CD4-positive, alpha-beta T cell treated with Interleukin-10 for 1 hour (primary cell): ENCODE measurements at regions not wholly inside any gene's neighbourhood (a gene's known extent, or its start where the extent isn't known, plus 50 kb on each side); places are given as distances from the start of the nearest gene placed in this dataset.

ENCODE experiments used
- DNase-seq: peaks from one replicate; pipeline ENCODE4 v3.0.0-alpha.2; 2020

DNA sequence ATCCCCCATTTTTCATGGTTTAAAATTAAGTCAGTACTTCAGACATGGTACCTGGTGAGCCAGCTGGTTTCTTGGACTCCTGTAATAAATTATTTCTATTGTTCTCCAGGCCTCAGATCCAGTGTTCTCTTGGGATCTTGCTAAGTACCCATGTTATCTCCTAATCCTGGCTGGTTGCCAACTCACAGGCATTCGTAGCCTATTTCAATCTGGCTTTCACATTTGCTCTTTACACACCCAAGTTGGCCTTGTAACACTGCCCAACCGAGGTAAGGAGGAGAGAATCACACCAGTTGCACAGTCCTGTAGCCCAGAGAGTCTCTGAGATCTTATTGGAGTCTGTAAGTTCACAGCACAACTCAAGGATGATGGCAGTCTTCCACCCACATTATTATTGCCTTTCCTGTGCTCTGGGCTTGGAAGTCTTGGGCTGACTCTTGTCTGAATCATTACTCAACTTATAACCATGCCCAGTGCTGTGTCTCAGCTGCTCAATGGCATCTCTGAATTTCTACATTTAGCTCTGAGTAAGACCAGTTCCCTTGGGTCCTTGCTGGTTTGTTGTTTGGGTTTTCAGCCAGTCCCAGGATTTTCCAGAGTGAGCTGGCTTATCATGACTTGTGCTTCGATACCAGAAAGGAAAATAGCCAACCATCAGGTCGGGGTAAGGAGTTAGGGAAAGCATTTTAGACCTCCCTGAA lies 76.6 kb upstream of the KLF12 start:
- DNase-seq = no peak

GRCh38 chr13:74206855-74207254 lies 72.7 kb upstream of the KLF12 start:
- no peak for DNase-seq

- no peak for DNase-seq
These were observed 71.9 kb upstream of the KLF12 start for GRCh38 chr13:74206061-74206561.

DNA sequence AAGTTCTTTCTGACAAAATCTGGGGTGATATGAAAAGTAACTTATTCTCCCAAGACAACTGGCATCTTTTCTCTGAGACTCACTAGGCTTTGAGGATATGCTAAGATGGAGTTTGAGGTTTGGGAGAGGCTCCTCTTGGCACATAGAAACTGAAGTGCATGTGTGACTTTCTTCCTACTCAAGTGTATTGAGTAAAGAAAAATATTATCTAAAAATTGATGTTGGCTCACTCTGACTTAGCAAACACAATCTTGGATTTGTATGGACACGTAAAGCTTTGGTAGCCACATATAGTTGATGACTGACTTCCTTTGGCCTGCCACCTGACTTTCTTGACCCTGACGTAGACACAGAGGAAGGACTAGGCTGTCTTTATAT lies 71.1 kb upstream of the KLF12 start:
- no peak for DNase-seq

GRCh38 chr13:74204602-74205312 lies 70.6 kb upstream of the KLF12 start:
- no peak for DNase-seq

DNA sequence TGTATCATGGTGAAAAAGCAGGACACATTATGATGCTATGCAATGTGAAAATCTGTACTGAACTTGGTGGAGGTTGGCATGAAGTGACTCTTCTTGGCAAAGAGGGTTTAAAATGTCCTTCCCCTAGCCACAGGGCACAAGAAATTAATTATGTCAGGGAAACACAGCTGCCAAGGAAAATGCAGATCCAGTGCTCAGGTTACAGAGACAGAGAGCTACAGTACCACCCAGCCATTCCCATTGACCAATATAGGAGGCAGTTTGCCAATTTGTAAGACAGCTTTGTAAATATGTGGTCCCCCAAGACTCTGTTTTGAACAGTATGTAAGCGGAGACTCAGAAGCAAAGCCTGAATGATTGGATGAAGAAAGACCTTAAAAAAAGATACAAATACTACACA lies 69.4 kb upstream of the KLF12 start:
- no peak for DNase-seq

DNA sequence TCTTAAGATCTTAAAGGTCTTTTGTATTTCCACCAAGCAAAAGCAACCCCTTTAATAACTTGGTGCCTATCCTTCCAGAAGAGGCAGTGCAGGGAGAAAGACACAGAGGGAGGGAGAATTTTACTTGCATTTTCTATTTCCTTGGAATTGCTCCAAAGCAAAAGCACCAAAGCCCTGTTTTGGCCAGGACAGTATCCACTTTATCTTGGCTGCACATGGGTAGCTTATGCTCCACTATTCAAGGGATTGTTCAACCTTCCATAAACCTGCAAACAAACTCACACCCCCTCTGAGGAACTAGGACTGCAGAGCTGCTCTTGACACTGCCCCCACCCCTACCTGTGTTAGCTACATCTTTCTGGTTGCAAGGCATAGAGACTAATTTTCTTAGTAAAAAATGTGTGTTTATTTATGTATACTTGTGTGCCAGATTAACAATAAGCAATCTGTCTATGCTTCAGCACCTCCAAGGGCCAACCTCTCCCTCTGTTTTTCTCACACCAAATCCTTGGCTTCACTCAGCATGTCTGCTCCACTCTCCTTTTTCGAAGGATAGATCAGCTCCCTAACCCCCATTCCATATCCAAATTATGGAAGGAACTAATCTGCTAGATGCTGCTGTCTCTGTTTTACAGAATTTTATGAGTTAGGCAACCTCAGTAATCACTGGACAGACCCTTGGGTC lies 68.1 kb upstream of the KLF12 start:
- DNase-seq = no peak

DNA sequence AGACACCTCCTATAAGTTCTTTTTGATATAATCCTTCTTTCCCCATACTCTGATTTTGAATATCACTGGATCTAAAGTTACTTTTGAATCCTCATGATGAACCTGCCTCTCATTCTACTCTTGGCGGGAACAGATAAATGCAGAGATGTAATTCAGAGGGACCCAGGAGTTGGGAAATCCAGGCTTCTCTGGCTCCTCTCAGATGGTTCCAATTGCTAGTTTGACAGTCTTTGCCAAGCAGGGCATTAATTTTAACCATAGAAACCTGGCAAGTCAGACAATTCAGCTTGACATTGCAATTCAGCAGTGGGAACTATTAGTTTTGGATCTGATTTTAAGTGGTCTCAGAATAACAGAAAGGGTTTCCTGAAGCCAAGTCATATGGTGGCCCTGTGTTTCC lies 67.3 kb upstream of the KLF12 start:
- DNase-seq = no peak

DNA sequence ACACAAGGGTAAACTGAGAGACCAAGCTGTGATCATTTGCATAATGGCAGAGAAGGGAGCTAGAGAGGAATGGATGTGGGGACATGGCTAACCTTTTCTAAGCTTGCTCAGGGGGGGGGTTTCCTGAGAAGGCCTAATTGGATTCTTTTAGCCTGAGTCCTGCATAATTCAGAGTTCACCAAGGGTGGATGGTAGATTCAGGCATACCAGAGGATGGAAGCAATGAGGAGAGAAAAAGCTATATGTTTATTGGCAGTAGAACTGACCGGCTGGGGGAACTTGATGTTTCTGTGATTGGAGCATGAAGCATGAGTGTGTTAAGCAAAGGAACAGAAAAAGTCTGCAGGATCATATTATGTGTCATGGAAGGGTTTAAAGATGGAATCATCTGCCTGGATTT lies 65.9 kb upstream of the KLF12 start:
- no peak for DNase-seq

DNA sequence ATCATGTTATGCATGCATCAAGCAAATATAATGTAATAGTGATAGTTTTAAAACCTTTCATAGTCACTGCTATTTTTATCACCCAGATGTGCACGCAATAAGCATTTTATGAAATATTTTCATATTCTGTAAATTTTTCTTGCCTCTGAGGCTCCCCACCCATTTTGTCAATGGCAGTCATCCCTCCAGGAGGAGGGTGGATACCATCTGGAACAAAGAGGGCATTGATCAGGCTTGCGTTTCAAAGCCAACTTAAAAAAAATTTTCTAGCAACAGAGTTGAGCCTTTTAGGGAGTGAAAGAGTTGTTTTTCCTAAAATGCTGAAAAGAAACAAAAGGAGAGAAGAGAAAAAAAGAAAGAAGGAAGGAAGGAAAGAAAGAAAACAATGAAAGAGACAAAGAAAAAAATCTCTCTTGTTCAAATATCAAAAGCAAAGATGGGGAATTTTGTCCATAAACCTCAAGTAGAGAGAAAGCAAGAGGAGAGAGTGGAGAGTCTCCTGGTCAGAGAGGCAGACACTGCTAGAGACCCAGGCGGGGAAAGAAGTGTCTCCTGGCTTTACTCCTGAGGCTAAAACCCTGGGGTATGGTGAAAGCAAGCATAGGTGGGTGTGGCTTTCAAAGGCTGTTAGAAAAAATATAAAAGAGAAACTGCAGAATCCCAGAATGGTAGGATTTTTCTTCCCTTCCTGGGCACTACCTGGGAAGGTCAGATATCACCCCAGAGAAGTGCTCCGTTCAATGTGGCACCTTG lies 63.6 kb upstream of the KLF12 start:
- DNase-seq = no peak

DNA sequence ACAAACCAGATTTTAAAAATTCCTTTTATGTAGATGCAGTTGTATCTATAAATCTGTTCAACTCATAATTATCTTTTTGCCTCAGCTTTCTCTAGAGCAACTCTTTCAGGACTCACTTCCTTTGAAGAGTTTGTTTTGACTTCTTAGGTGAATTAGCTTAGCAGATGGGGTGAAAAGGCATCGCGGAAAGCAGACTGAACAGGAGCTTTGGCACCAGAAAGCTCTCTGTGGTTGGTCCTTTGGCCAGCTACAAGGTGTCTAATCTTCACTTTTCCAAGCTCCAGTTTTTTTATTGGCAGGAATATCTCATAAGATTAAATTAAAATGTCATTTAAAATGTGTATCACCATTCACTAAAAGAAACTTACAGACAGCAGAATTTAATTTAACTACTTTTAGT lies 60.6 kb upstream of the KLF12 start:
- no peak for DNase-seq

DNA sequence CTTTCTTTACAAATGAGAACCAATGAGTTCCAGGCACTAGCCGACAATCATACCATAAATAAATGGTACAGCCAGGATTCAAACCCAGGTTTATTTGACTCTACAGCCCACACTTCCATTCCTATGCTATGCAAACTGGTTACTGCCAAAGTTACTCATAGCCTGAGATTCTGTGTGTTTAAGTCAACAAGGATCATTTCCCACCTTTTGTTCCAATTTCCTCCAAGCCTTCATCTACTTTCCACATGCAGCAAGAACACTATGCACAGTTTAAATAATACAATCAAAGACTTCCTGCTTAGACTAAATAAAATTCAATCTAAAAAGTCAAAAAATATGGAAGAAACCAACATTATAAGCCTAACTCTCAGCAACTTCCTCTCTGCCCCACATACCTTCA lies 59.2 kb upstream of the KLF12 start:
- no peak for DNase-seq

GRCh38 chr13:74191410-74191809 lies 57.2 kb upstream of the KLF12 start:
- DNase-seq = no peak

DNA sequence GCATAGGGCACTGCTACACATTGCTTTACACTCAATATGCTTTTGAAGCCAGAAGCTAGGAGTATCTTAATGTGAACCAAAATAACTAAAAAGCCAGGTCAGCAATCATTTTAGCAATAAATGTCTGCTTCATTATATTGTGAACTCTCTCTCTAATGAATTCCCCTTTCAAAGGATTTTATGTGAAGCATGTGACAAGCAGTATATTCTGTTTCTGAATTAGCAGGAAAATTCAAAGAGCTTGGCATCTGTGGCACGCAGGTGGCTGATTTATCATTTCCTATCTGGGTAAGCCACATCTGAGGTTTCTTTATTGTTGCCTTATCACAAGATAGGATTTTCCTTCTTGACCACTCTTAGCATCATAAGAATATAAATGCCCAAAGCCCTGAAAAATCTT lies 56.8 kb upstream of the KLF12 start:
- DNase-seq = peak; percentile 15

GRCh38 chr13:74187564-74187963 lies 53.4 kb upstream of the KLF12 start:
- no peak for DNase-seq

DNA sequence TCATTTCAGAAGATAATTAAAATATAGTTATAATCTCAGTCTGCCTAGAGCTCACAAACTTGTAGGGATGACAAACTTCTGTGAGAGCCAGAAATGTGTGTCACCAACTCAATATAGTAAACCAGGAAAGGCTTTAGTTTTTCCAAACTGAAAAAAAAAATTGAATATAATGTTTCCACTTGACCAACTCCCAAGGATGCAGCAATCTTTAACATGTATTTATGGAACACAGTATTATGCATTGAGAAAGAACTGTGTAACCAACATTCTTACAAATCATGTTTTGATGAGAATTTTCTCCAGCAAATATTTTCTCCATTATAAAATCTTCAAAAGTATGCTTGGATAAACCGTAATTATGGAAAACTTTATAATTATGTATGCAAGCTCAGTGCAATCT lies 50.1 kb upstream of the KLF12 start:
- no peak for DNase-seq
